ENCODE measurements at regions not wholly inside any gene's neighbourhood (a gene's known extent, or its start where the extent isn't known, plus 50 kb on each side); places are given as distances from the start of the nearest gene placed in this dataset.
A peak's percentile ranks its signal among the peaks of the same experiment; 100 is the strongest.
"Not testable (repeated sequence)": the region's sequence is repeated elsewhere in the genome, so short reads cannot be mapped to it uniquely, and the experiment has no call there.

DNA sequence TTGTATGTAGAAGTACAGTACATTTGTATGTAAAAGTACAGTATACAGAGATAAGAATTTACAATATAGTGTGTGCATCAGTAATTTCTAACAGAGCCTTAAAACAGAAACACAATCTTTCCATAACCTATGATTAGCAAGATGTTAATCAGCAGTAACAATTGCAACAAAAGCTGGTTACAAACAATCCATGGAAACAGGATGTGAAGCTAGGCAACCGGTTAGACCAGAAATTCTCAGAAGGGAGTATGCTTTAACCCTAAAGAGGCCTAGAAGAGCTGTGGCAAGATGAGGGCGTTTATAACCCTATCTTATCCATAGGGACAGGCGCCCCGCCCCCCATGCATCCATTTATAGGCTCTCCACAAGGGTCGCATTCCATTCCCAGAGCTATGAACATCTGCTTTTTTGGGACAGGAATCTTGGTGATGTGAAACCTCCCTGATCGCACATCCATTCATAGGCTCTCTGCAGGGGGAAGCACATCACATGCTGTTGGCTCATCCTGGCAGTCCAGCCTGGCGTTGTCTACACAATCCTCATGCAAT, 180.3 kb downstream of the PDGFRA start:
- DNase-seq, result not testable (repeated sequence)

DNA sequence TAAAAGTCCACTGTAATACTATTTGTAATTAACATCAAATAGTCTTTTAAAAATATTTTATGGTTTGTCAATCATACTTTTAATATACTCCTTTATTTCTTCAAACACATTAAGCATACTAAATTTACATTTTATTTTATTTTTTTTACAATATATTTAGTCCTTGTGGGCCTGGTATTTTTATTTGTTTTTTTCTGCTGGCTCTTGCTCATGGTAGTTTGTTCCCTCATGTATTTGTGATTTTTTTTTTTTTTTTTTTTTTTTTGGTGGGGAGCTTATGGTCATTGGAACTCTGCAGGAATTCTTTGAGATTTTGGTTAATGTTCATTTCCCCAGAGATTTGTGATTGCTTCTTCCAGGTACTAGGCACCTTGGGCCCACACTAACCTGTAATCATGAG, 185.5 kb downstream of the PDGFRA start:
- no peak for DNase-seq

DNA sequence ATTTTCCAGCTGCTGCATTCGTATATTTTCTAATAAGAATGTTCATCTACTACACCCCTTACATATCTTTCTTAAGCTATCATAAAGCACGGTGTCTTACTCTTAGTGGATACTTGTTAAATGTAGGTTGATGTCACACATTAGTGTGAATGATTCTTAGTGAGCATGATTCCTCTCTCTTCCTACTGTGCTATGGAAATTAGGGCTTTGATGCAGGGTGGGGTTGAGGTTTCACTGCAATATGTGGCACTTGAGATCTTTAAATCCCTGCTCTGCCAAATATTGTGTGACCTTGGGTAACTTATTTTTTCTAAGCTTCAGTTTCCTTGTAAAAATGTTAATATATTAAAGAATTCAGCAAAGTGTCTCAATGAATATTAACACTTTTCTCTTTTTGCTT, 188.4 kb downstream of the PDGFRA start:
- DNase-seq, result no peak

GRCh38 chr4:54418468-54418867, 189.4 kb downstream of the PDGFRA start:
- no peak for DNase-seq

DNA sequence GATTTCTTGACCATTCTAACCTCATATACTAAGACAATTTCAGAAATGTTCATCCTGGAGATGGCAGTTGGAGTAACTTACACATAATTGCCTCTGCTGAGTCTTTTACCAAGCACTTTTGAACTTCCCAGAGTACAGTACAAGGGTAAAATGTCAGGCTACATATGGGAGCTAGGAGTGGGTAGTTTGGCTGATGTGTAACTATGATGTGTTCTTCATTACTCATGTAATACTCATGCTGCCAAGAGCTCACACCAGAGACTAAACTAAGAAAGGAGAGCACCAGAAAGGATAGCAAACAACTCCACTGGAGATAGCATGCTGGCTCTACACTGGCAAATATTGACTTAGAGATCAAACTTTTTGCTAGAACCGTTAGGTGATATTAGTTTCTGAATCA, 194.0 kb downstream of the PDGFRA start:
- no peak for DNase-seq

GRCh38 chr4:54427826-54428225, 198.7 kb downstream of the PDGFRA start:
- no peak for DNase-seq

GRCh38 chr4:54428940-54429339, 199.8 kb downstream of the PDGFRA start:
- no peak for DNase-seq

GRCh38 chr4:54433686-54434085, 204.6 kb downstream of the PDGFRA start:
- no peak for DNase-seq

DNA sequence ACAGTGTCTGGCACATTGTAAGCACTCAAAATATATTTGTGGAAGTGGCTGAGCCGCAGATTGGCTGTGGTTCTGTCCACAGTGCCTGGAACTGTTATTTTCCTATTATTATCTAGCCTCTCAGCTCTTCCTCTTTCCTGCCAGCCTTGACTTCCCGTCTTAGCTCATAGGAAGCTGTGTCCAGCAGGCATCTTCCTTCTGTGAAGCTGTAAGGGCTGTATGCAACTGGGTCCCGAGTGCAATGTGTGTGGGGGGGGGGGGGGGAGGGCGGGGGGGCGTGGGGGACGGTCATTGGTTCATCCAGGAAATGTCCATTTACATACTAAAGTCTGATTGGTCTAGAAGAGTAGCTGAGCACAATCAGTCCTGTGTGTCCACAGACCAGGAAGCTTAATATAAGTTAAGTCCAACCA, 210.7 kb downstream of the PDGFRA start:
- DNase-seq, result no peak

DNA sequence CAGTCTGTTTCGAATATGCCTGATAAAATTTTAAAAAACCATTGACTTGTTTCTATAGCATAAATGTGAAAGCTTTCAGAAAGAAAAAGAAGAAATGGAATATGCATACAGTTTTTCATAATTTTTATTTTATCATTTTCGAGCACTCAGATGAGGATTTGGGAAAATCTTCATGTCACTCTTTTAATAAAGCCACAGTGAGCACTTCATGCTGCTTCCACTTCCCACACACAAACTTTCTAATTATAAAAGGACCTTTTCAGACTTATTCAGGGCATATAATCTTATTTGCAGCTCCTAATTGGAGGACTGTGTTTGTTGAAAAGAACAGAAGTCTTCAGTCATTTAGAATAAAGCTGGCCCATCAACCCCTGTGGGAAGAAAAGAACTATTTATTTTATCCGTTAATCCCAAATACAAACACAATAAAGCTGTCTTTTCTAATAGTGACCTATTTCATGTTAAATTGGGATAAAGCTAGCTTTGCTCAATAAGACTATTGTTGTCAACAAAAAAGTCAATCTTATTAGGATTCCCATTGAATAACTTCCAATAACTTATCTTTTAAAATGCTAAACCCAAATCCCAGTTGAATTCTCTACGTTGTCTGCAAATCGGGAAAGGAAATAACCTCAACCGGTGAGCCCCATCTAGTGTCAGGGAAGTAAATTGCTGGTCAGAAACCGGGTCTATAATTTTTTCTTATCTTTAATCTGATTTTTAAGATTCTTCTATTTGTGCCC, 211.5 kb downstream of the PDGFRA start:
- DNase-seq, result peak; percentile 16

GRCh38 chr4:54445866-54446265, 211.9 kb upstream of the KIT start:
- DNase-seq, result no peak

GRCh38 chr4:54446581-54446980, 211.2 kb upstream of the KIT start:
- no peak for DNase-seq

- DNase-seq, result no peak
These were observed 210.5 kb upstream of the KIT start for GRCh38 chr4:54447304-54447703.

DNA sequence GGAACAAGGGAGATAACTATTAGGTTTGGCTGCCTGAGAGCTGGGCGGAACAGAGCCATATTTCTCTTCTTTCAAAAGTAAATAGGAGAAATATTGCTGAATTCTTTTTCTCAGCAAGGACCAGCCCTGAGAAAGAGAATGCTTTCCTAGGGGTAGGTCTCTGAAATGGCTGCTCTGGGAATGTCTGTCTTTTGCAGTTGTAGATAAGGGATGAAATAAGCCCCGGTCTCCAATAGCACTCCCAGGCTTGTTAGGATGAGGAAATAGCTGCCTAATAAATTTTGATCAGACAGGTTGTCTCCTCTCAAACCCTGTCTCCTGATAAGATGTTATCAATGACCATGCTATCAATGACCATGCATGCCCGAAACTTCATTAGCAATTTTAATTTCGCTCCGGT, 207.8 kb upstream of the KIT start:
- no peak for DNase-seq

GRCh38 chr4:54466960-54467359, 190.8 kb upstream of the KIT start:
- not testable (repeated sequence) for DNase-seq

DNA sequence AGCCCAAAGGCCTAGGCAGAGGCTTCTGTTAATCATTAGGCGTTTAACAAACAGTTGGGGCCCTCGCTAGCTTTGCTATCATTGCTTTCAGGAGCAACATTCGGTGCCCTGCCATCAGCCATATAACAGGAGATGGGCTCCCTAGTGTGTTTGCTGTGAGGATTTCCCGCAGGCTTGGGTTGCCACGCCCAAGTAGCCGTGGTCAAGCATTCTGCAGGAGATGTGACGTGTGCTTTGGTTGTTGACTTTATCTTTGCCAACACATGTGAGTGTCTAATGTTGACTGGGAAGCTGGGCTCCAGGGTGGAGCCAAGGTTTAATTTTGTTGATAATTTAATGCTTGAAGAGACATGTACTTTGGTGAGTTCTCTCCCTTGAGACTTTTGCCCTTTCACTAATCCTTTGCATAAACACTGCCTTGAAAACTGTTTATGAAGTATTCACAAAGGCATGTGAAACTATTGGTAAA, 184.6 kb upstream of the KIT start:
- no peak for DNase-seq

DNA sequence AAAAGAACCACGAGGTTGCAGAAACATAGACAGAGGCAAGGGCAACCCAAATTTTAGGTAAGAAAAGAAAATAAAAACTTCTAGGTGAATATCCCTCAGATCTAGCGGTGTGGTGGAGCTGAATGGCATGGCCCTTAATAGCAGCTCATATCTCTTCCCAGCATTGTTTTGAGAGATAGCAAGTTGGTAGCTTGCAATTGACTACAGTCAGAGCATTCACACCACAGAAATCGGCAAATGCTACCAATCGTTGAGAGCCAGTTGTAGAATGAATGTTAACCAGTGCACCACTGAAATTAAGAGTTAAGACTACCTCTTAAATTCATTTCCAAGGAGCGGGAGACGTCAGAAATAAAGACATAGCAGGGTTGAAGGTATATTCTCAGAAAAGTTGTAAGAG, 184.0 kb upstream of the KIT start:
- DNase-seq, result no peak

GRCh38 chr4:54475546-54475945, 182.2 kb upstream of the KIT start:
- DNase-seq, result no peak

DNA sequence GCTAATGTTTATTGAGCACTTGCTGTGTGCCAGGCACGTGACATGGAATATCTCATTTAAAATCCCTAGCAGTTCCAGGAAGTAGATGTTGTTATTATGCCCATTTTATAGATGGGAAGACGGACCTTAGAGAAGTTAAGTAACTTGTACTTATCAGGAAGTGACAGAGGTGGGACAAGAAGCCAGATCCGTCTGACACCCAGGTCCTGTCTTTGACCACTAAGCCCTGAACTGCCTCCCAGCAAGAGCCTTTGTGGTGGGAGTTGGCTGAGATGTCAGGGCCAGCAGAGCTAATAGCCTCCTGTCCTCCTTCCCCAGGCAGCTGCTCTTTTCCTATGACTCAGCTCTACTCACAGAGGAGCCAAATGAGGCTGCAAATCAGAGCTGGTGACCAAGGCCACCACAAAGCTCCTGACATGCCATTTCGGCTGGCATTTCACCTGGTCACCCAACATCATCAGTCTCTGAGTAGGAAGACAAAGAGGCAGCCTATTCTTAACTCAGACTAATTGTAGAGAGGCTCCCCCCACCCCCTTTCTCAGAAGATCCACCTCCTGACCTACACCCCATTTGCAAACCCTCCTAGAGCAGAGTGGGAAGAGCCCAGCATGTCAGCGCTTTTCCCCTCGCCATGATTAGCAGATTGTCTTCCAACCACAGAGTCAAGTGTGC, 175.1 kb upstream of the KIT start:
- DNase-seq, result no peak

- DNase-seq, result no peak
These were observed 173.4 kb upstream of the KIT start for GRCh38 chr4:54484383-54484782.

DNA sequence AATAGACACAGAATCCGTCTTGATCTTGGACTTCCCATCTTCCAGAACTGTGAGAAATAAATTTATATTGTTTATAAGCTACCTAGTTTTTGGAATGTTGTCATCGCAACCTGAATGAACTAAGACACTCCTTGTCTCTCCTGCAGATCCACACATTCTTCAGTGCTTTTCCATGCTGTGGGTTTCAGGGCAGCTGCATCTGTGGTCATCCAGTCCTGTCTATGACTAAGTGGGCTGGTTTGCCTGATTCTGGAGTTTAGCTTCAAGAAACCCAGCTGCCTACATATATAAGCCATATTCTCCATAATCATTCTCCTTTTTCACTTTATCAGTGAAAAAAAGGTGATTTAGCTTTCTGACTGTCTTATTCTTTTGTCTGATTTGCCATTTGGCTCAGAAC, 170.3 kb upstream of the KIT start:
- DNase-seq, result no peak

GRCh38 chr4:54493862-54494261, 163.9 kb upstream of the KIT start:
- DNase-seq, result no peak

- no peak for DNase-seq
These were observed 162.7 kb upstream of the KIT start for GRCh38 chr4:54495091-54495490.

- no peak for DNase-seq
These were observed 162.1 kb upstream of the KIT start for GRCh38 chr4:54495641-54496040.

Measured in activated CD4-positive, alpha-beta T cell treated with anti-CD3 and anti-CD28 coated beads, Interleukin-10, Interleukin-2, amounts not matched to agents 100 ng/mL and 50 ng/mL, durations not matched to agents 16 hours and 8 hours (primary cell).